ENCODE measurements at regions not wholly inside any gene's neighbourhood (a gene's known extent, or its start where the extent isn't known, plus 50 kb on each side); places are given as distances from the start of the nearest gene placed in this dataset.
"Not testable (repeated sequence)": the region's sequence is repeated elsewhere in the genome, so short reads cannot be mapped to it uniquely, and the experiment has no call there.

DNA sequence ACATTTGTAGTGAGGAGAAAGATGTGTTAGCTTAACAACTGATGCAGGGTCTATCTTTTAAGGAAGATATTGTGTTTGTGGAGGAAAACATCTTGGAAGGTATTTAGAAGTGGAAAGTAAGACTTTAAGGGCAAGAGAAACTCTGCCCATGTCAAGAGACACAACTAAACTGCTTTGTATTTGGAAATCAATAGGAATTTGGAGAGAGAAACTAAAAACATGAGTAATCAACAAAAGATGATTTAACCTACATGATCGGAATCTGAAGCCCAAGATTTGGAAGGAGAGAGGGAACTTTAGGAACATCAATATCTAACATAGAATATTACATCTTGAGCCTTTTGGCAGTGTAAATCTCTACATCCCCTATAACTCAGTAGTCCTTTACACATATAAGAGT lies 184.2 kb upstream of the COL3A1 start:
- WGBS, result 93% methylated on average over 1 of the region's 1 CpG
- H3K36me3 ChIP-seq, result no peaks in the 10 kb centered on the region

DNA sequence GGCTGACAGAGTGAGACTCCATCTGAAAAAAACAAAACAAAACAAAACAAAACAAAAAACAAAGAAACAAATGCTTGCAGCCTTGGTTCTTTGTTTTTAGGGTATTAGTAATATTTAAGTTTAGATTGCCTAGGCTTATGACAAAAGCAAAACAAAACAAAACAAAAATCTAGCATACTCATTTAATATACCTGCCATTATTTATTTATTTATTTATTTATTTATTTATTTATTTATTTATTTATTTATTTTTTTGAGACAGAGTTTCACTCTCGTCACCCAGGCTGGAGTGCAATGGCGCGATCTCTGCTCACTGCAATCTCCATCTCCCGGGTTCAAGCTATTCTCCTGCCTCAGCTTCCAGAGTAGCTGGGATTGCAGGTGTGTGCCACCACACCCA lies 179.7 kb upstream of the COL3A1 start:
- H3K27ac ChIP-seq; H3K36me3 ChIP-seq; H3K4me1 ChIP-seq (replicated peaks); H3K27me3 ChIP-seq (replicated peaks; ENCODE audit: insufficient read depth); H3K4me3 ChIP-seq; intact Hi-C loops (cut with DNase I); DNase-seq (ENCODE audit: low spot score); H3K9me3 ChIP-seq: not testable (repeated sequence)
- WGBS, result 95% methylated on average over 4 of the region's 4 CpGs

More for the DNA sequence above, 184.2 kb upstream of the COL3A1 start:
- Histone ChIP-seq H3K4me1 (replicated peaks) (no peaks in the 10 kb centered on the region), H3K9me3 (no peaks in the 10 kb centered on the region), H3K27me3 (replicated peaks; ENCODE audit: insufficient read depth) (no peaks in the 10 kb centered on the region), H3K27ac (no peak overlapping the region), H3K4me3 (no peak overlapping the region)
- no peak for DNase-seq (ENCODE audit: low spot score)
- TF ChIP-seq POLR2AphosphoS5 (IDR thresholded peaks at IDR 0.05), result no peak
- TF ChIP-seq, protein P1, sequence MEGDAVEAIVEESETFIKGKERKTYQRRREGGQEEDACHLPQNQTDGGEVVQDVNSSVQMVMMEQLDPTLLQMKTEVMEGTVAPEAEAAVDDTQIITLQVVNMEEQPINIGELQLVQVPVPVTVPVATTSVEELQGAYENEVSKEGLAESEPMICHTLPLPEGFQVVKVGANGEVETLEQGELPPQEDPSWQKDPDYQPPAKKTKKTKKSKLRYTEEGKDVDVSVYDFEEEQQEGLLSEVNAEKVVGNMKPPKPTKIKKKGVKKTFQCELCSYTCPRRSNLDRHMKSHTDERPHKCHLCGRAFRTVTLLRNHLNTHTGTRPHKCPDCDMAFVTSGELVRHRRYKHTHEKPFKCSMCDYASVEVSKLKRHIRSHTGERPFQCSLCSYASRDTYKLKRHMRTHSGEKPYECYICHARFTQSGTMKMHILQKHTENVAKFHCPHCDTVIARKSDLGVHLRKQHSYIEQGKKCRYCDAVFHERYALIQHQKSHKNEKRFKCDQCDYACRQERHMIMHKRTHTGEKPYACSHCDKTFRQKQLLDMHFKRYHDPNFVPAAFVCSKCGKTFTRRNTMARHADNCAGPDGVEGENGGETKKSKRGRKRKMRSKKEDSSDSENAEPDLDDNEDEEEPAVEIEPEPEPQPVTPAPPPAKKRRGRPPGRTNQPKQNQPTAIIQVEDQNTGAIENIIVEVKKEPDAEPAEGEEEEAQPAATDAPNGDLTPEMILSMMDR (IDR thresholded peaks at IDR 0.05), result no peak
- no peak for TF ChIP-seq POLR2A (IDR thresholded peaks at IDR 0.05)
- intact Hi-C loops (cut with DNase I), result loop anchor here (5.0 kb wide), 1 partner anchor 182 kb away; the partner anchor contains the start of gene COL3A1

DNA sequence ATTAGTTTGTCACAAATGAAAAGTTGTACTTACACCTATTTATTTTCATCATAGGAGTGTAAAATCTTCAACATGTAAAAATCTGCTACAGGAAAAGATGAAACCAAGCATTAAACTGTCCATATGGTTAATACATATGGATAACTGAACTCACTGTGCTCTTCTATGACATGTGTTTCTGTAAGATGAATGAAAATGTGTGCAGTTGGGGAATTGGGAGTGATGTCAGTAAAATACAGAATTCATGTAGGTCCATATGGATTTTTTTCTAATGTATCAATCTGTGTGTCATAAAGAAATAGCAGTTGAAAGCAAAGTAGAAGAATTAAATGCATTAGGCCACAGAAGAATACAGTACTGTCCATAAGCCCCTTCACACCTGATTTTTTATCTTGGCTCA lies 178.4 kb upstream of the COL3A1 start:
- Histone ChIP-seq H3K27me3 (replicated peaks; ENCODE audit: insufficient read depth) (no peaks in the 10 kb centered on the region), H3K4me1 (replicated peaks) (no peaks in the 10 kb centered on the region), H3K36me3 (no peaks in the 10 kb centered on the region), H3K9me3 (no peaks in the 10 kb centered on the region), H3K27ac (no peak overlapping the region), H3K4me3 (no peak overlapping the region)
- no peak for DNase-seq (ENCODE audit: low spot score)
- intact Hi-C loops (cut with DNase I), result no loop called here
- TF ChIP-seq POLR2AphosphoS5 (IDR thresholded peaks at IDR 0.05) (no peak), POLR2A (IDR thresholded peaks at IDR 0.05) (no peak)
- TF ChIP-seq, protein P1 (IDR thresholded peaks at IDR 0.05), result no peak

DNA sequence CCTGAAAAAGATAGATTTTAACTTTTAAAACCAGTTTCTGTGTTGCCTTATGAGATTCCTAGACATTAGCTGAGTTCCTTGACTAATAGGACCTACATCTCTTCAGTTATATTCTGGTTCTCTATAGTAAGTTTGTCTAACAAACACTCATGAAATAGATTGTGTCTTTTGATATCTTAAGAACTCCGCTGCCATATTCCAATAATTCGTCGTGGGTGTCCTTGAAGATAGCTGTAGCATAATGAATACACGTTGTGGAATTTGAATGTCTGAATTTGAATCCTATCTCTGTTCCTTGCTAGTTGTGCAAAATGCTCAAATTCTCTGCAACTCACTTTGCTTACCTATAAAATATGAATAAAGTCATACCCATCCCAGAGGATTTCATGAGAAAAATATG lies 176.8 kb upstream of the COL3A1 start:
- TF ChIP-seq, protein P1 (IDR thresholded peaks at IDR 0.05), result no peak
- TF ChIP-seq POLR2AphosphoS5 (IDR thresholded peaks at IDR 0.05), result no peak
- no peak for TF ChIP-seq POLR2A (IDR thresholded peaks at IDR 0.05)
- intact Hi-C loops (cut with DNase I), result no loop called here
- 76% methylated on average over 4 of the region's 4 CpGs for WGBS

DNA sequence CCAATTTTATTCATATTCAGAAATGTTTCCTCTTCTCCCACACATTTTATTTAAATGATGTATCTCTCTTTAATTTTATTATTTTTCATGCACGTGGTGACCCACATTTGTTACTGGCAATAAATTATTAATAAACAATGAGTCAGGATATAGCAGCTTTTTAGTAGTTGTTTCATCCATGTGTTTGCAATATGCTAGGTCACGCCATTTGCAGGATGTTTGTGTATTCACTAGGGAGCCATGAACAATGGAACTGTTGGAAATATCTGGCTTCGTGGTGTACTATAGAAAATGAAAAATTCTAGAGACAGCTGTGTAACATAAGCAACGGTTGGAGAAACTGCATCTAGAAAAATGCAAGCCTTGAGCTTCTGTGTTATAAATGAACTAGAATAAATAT lies 176.0 kb upstream of the COL3A1 start:
- DNase-seq (ENCODE audit: low spot score), result no peak
- 45% methylated on average over 4 of the region's 4 CpGs for WGBS
- Histone ChIP-seq H3K4me3 (no peak overlapping the region), H3K36me3 (no peaks in the 10 kb centered on the region), H3K27ac (no peak overlapping the region), H3K9me3 (no peaks in the 10 kb centered on the region), H3K27me3 (replicated peaks; ENCODE audit: insufficient read depth) (no peaks in the 10 kb centered on the region), H3K4me1 (replicated peaks) (no peaks in the 10 kb centered on the region)
- intact Hi-C loops (cut with DNase I), result no loop called here
- TF ChIP-seq, protein P1 (IDR thresholded peaks at IDR 0.05), result no peak

More for the DNA sequence above, 176.8 kb upstream of the COL3A1 start:
- Histone ChIP-seq H3K27me3 (replicated peaks; ENCODE audit: insufficient read depth) (no peaks in the 10 kb centered on the region), H3K27ac (no peak overlapping the region), H3K9me3 (no peaks in the 10 kb centered on the region), H3K36me3 (no peaks in the 10 kb centered on the region), H3K4me1 (replicated peaks) (no peaks in the 10 kb centered on the region), H3K4me3 (no peak overlapping the region)
- DNase-seq (ENCODE audit: low spot score), result no peak

All from prostate gland (tissue), 2 donors.